Type B pancreatic cell (in vitro differentiated cells): ENCODE measurements at regions not wholly inside any gene's neighbourhood (a gene's known extent, or its start where the extent isn't known, plus 50 kb on each side); places are given as distances from the start of the nearest gene placed in this dataset.

ENCODE experiments used
- DNase-seq: peaks from one replicate; pipeline ENCODE4 v3.0.0; 2021; ENCODE audit warnings: mixed read lengths; ENCODE audit not compliant: unreplicated experiment; ENCODE audit errors: extremely low spot score
- H3K27ac Mint-ChIP-seq: 2 replicates; pipeline ENCODE4 v1.8.0; 2021; ENCODE audit warnings: mild to moderate bottlenecking, mixed read lengths
- H3K27me3 Mint-ChIP-seq: 2 replicates; pipeline ENCODE4 v1.8.0; 2021; ENCODE audit warnings: mixed read lengths
- H3K36me3 Mint-ChIP-seq: 2 replicates; pipeline ENCODE4 v1.8.0; 2021; ENCODE audit warnings: mixed read lengths
- H3K4me1 Mint-ChIP-seq: one replicate; pipeline ENCODE4 v1.8.0; 2021; ENCODE audit warnings: mixed read lengths; ENCODE audit not compliant: unreplicated experiment
- H3K4me3 Mint-ChIP-seq: 2 replicates; pipeline ENCODE4 v1.8.0; 2021; ENCODE audit warnings: mild to moderate bottlenecking, mixed read lengths
- H3K9me3 Mint-ChIP-seq: 2 replicates; pipeline ENCODE4 v1.8.0; 2021; ENCODE audit warnings: mixed read lengths
- CTCF ChIP-seq: fragments of 200-600 bp; sonication (generic); conservative IDR thresholded peaks from 2 replicates; pipeline ENCODE4 v1.5.0; 2021; ENCODE audit warnings: antibody characterized with exemption, mild to moderate bottlenecking

- Mint-ChIP-seq H3K4me3 (no peak overlapping the region), H3K27ac (no peak overlapping the region)
Observed at GRCh38 chr14:21997300-21997699, 323.7 kb upstream of the OR4E1 start.

GRCh38 chr14:21995332-21995731 lies 321.7 kb upstream of the OR4E1 start:
- H3K4me3 Mint-ChIP-seq = no peak overlapping the region
- TF ChIP-seq CTCF = no peak

More at GRCh38 chr14:21997300-21997699, 323.7 kb upstream of the OR4E1 start:
- peak; percentile 53 for TF ChIP-seq CTCF
- Mint-ChIP-seq H3K27me3 (peaks cover 10% of the 10 kb centered on the region), H3K4me1 (no peaks in the 10 kb centered on the region), H3K36me3 (no peaks in the 10 kb centered on the region), H3K9me3 (no peaks in the 10 kb centered on the region)
- DNase-seq = no peak

GRCh38 chr14:21993837-21994236 lies 320.2 kb upstream of the OR4E1 start:
- no peak overlapping the region for H3K4me3 Mint-ChIP-seq
- H3K27me3 Mint-ChIP-seq = peaks cover 10% of the 10 kb centered on the region
- no peak for DNase-seq
- H3K27ac Mint-ChIP-seq = no peak overlapping the region
- H3K9me3 Mint-ChIP-seq = no peaks in the 10 kb centered on the region
- H3K4me1 Mint-ChIP-seq = no peaks in the 10 kb centered on the region
- no peaks in the 10 kb centered on the region for H3K36me3 Mint-ChIP-seq
- no peak for TF ChIP-seq CTCF

More at GRCh38 chr14:21995332-21995731, 321.7 kb upstream of the OR4E1 start:
- Mint-ChIP-seq H3K4me1 (no peaks in the 10 kb centered on the region), H3K27ac (no peak overlapping the region), H3K27me3 (peaks cover 10% of the 10 kb centered on the region), H3K9me3 (no peaks in the 10 kb centered on the region), H3K36me3 (no peaks in the 10 kb centered on the region)
- no peak for DNase-seq

- no peaks in the 10 kb centered on the region for H3K36me3 Mint-ChIP-seq
- DNase-seq = no peak
- H3K27ac Mint-ChIP-seq = no peak overlapping the region
- no peak overlapping the region for H3K4me3 Mint-ChIP-seq
- no peaks in the 10 kb centered on the region for H3K4me1 Mint-ChIP-seq
- TF ChIP-seq CTCF = no peak
- no peaks in the 10 kb centered on the region for H3K9me3 Mint-ChIP-seq
- H3K27me3 Mint-ChIP-seq = peaks cover 12% of the 10 kb centered on the region
Observed at GRCh38 chr14:21993070-21993469, 319.5 kb upstream of the OR4E1 start.

- Mint-ChIP-seq H3K9me3 (no peaks in the 10 kb centered on the region), H3K27me3 (peaks cover 17% of the 10 kb centered on the region), H3K27ac (no peak overlapping the region), H3K4me3 (no peak overlapping the region), H3K4me1 (no peaks in the 10 kb centered on the region), H3K36me3 (no peaks in the 10 kb centered on the region)
- no peak for DNase-seq
- no peak for TF ChIP-seq CTCF
Observed at GRCh38 chr14:21991130-21991529, 317.5 kb upstream of the OR4E1 start.

GRCh38 chr14:21990116-21990515 lies 316.5 kb upstream of the OR4E1 start:
- TF ChIP-seq CTCF = peak; percentile 69
- no peak overlapping the region for H3K27ac Mint-ChIP-seq
- H3K9me3 Mint-ChIP-seq = no peaks in the 10 kb centered on the region
- H3K36me3 Mint-ChIP-seq = no peaks in the 10 kb centered on the region
- no peak overlapping the region for H3K4me3 Mint-ChIP-seq
- no peaks in the 10 kb centered on the region for H3K4me1 Mint-ChIP-seq
- H3K27me3 Mint-ChIP-seq = peaks cover 17% of the 10 kb centered on the region
- no peak for DNase-seq
